GM18861 (cell line): ENCODE measurements at regions not wholly inside any gene's neighbourhood (a gene's known extent, or its start where the extent isn't known, plus 50 kb on each side); places are given as distances from the start of the nearest gene placed in this dataset.
A peak's percentile ranks its signal among the peaks of the same experiment; 100 is the strongest.

ENCODE experiments used
- ATAC-seq: cut with Tn5 transposase; IDR thresholded peaks from one replicate; pipeline ENCODE4 v1.9.1; 2021; ENCODE audit not compliant: unreplicated experiment

- ATAC-seq, result no peak
Observed at GRCh38 chr1:221900678-221901077, 158.8 kb upstream of the DUSP10 start.

GRCh38 chr1:221897321-221897721 lies 155.4 kb upstream of the DUSP10 start:
- ATAC-seq, result no peak

- ATAC-seq, result no peak
Observed at GRCh38 chr1:221892301-221892830, 150.5 kb upstream of the DUSP10 start.

- no peak for ATAC-seq
Observed at GRCh38 chr1:221891708-221892107, 149.8 kb upstream of the DUSP10 start.

DNA sequence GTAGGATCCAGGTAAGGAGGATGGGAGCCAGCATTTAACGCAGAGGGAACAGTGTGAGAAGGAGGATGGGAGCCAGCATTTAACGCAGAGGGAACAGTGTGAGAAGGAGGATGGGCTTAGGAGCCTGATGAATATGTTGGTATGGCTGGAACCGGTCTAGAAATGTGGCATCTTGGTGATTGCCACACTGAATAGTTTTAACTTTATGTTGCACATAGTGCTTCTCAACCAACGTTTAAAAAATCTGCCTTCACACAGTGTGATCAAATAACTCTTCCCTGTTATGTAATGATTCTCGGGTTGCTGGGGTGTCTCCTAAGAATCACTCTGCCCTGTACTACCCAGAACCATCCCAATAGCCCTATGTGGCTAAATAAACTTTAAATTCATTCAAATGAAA lies 146.9 kb upstream of the DUSP10 start:
- no peak for ATAC-seq

GRCh38 chr1:221888218-221888617 lies 146.3 kb upstream of the DUSP10 start:
- no peak for ATAC-seq

- no peak for ATAC-seq
Observed at GRCh38 chr1:221887758-221888157, 145.9 kb upstream of the DUSP10 start.

GRCh38 chr1:221887415-221887746 lies 145.5 kb upstream of the DUSP10 start:
- ATAC-seq, result no peak

GRCh38 chr1:221886743-221887414 lies 145.0 kb upstream of the DUSP10 start:
- ATAC-seq, result no peak

DNA sequence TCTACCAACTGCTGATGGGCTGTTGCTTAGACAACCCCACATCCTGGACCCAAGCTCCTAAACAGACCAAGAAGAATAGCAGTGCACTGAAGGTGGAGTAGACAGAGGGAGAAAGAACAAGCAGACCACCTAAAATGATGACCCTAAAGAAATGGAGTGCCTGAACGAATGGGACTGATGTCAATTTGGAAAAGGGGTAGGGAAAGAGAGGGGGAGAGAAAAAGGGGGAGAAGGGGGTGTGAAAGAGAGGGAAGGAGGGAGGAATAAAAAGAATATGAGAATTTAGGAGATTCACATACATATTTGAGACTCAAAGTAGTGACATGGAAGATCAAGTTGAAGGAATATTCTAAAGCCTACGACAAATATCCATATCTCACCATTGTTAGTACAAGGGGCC lies 144.4 kb upstream of the DUSP10 start:
- ATAC-seq, result no peak

- no peak for ATAC-seq
Observed at GRCh38 chr1:221884821-221885220, 142.9 kb upstream of the DUSP10 start.

GRCh38 chr1:221881805-221882581 lies 140.1 kb upstream of the DUSP10 start:
- no peak for ATAC-seq

- ATAC-seq, result no peak
Observed at GRCh38 chr1:221880182-221880581, 138.3 kb upstream of the DUSP10 start.

DNA sequence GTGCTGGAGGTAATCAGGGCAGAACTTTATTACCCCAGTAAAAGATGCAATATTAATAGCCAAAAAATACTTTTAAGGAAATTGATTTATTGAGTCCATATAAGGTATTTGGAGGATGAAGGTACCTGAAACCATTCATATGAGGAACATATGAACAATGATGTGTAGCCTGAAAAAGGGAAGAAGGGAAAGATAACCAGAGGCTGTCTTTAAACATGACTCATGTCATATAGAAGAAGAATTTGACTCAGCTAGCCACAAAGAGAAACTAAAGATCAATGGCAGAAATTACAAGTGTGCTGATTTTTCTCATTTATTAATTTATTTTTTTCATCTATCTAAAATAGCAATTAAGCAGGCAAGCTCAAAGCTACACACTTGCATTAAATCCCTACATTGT lies 136.2 kb upstream of the DUSP10 start:
- peak; percentile 80 for ATAC-seq

GRCh38 chr1:221877311-221877710 lies 135.4 kb upstream of the DUSP10 start:
- ATAC-seq, result no peak

- no peak for ATAC-seq
Observed at GRCh38 chr1:221875004-221875330, 133.1 kb upstream of the DUSP10 start.

GRCh38 chr1:221874285-221875003 lies 132.6 kb upstream of the DUSP10 start:
- ATAC-seq, result no peak

DNA sequence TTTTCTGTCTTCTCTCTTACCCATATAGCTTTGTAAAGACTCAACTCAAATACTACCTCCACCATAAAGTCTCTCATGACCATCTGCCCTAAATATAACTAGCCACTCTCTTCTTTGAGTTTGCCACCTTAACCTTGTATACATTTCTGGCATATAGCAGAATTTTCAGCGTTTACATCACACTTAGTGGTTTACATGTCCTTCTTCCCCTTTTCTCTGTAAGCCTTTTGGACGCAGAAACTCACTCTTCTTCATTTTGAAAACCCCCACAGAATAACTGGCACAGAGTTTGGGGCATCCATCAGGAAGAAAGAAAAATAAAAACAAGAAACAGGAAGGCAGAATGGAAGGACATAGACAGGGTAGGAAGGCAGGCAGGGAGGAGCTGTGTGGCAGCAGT lies 131.8 kb upstream of the DUSP10 start:
- no peak for ATAC-seq

DNA sequence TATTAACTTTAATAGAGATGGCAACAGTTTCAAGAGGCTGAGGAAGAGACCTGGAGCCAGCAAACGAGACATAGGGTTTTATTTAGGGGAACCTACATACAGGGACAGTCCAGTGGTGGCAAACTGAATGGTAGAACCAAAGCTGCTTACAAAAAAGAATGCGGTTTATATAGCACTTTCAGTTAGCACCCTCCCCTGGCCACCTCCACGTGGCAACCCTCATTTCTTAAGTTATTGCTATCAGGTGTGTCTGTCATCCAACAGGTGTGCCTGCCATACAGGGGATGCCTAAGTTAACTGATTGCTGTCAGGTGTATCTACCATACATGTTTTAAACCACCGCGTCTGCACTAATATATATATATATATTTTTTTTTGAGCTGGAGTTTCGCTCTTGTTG lies 129.2 kb upstream of the DUSP10 start:
- ATAC-seq, result no peak

- no peak for ATAC-seq
Observed at GRCh38 chr1:221869779-221870178, 127.9 kb upstream of the DUSP10 start.

- no peak for ATAC-seq
Observed at GRCh38 chr1:221868593-221869303, 126.9 kb upstream of the DUSP10 start.
